ENCODE measurements at regions not wholly inside any gene's neighbourhood (a gene's known extent, or its start where the extent isn't known, plus 50 kb on each side); places are given as distances from the start of the nearest gene placed in this dataset.

DNA sequence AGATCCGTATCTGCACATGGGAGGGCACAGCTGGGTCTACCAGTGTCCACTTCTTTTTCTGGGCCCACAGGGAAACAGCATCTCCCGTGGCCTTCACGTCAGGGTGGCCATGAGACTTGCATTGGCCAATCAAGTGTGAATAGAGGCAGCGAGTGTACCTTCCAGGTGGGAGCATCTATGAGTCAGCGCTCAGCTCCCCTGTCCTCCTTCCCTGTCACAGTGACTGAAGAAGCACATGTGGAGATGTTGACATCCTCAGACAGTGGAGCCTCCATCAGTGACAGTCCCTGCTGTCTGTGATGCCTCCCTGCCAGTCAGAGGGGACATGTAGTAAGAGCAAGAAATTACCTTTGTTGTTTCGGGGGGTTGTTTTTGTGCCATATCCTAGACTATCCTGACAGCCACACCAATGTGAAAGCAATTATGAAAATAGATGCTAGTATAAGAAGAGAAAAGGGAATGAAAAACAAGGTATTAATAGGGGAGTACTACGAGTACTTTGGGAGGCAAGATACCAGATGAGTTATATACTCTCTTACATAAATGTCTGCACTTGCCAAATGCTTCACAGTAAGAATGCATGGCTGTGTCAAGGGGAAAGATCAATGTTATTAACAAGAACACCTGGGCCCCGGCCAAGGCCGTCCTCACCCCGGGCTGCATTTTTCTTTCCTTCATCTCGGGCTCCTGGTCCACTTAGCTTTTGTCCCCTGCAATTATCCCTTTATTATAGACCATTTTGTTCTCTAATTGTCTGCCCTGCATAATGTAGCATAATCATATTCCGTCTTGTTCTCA, 86.0 kb downstream of the MATN1 start:
- no peak for DNase-seq

DNA sequence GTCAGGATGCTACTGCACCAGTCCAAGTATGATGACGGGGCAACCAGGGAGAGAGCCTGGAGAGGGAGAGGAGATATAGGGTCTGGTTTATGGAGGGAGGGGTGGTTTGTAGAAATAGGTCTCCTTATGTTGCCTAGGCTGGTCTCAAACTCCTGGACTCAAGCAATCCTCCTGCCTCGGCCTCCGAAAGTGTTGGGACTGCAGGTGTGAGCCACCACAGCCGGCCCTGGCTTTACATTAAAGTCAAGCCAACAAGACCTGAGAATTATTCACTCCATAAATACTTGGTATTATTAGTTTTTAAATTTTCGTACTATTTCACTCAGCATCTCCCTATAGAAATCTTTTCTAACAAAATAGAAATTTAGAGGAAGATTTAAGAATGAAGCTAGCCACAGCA, 86.8 kb downstream of the MATN1 start:
- DNase-seq: no peak

DNA sequence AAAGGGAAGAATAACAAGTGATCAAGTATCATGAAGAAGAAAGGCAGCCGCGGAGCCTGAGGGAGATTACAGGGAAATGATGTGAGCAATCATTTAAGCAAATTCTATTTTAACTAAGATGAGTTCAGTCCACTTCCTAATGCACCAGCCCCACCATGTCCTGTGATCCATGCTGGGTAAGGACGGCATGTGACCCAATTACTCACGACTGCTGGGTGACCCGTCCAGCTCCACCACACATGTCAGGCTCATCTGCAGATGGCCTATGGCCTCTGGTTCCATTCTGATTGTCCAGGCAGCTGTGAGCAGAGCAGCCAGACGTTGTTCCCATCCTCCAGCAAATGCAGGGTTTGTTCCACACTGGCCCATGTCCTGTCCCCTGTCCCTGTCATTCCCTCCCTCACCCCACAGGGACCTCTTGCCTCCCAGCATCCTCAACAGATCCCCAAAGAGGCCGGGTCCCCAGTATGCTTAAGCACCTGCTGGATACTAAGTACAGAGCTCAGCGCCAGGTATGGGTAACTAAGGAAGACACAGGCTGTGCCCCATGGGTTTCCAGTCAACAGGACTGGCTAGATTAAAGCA, 87.9 kb downstream of the MATN1 start:
- DNase-seq: no peak

DNA sequence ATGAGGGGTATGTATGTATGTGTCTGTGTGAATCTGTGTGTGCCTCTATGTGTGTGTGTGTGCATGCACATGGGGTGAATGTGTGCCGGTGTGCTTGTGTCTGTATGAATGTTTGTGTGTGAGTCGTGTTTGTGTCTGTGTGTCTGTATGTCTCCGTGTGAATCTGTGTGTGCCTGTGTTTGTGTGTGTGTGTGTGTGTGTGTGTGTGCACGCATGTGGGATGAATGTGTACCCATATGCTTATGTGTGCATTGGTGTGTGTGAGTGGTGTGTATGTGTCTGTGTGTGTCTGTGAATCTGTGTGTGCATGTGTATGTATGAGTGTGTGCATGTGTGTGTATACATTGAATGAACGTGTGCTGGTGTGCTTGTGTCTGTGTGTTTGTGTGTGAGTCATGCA, 88.9 kb downstream of the MATN1 start:
- DNase-seq: no peak

DNA sequence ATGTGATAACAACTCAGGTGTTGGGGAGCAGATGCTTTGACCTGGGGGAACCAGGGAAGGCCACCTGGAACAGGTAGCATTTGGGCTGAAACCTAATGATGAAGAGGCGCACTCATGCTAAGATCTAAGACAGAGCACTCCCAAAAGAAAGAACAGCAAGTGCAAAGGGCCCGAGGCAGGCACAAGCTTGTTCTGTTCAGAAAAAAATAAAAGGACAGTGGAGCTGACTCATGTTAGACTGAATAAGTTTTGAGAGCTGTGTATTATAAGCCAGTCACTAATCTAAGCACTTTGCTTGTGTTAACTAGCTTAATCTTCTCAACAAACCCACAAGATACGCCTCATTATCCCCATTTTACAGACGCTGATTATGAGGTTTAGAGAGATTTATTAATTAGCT, 90.1 kb downstream of the MATN1 start:
- DNase-seq: no peak

DNA sequence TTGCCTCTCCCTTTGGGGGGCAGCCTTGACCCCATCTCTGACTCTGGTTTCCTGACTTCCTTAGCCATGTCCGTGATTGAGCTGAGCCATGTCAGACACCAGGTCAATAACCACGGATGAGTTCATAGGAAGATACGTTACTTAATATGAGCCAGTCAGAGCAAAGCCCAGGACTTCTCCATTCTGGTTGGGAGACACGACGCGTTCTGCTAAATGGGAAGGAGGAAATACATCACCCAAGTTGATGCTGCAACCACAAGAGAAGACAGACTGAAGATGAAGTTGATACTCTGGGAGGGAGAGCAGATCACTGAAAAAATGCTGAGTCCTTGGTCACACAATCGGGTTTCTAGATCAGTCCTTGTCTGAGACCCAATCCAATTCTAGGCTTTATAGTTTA, 90.9 kb downstream of the MATN1 start:
- DNase-seq: no peak

DNA sequence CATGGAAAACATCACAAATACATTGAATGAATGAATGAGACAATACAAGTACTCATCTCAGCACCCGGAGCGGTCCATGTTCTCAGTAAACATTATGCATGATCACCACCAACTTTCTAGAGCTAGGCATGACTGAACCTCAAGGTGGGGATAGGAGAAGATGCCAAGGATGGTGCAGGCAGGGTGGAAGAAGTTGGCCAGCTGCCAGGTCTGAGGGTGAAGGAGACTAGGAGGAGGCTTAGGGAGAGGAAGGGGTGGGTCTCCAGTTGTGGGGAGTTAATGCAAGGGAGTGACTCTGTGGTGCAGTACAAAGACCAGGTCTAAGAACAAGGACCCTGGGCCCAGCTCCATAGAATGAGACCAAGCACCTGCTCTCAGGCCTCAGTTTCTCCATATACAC, 91.7 kb downstream of the MATN1 start:
- no peak for DNase-seq

DNA sequence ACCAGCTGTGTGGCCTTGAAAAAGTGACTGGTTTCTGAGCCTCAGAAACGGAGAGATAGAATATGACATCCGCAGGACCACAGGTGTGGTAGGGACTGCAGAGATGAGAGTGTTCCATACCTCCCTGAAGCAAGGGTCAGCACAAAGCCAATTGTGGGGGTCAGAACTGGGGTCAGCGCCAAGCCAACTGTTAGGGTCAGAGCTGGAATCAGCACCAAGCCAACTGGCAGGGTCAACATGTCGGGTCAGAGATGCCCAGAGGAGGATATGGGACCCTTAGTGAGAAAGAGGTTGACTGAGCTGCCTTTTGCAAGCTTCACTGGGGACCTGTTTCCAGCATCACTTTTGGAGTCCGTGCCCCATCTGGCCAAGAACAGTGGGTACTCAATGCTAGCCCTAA, 93.9 kb downstream of the MATN1 start:
- DNase-seq: no peak

DNA sequence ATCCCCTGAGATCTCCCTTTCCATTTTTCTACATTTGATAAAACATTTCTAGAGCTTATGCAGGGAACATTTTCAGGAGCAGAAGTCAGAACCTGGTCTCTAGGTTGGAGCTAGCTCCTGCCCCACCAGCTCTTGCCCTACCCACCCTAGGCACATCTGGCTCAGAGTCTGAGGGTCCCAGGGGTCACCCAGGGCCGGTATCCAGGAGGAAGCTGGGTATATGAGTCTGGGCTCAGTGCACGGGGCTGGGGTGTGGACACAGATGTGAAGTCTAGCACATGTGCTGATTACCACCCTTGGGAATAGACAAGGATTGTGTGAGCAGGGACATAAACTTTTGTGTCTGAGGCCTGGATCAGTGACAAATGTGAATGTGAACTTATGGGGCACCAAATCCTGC, 95.4 kb downstream of the MATN1 start:
- DNase-seq: no peak

DNA sequence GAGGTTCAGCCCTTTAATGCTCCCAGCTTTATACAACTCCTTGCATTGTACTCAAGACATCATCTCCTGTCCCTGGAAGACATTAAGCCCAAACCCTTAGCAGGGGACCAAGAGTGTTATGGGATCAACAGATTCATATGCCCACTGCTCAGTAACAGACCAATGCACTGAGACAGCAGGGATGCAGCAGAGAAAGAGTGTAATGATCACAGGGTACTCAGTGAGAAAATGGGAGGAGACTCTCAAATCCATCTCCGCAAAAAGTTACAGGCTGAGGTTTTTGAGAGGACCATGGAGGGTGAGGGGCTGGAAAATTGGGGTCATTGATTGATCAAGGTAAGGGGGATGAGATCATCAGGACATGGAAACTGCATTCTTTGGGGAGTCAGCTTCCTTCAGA, 96.2 kb downstream of the MATN1 start:
- no peak for DNase-seq

DNA sequence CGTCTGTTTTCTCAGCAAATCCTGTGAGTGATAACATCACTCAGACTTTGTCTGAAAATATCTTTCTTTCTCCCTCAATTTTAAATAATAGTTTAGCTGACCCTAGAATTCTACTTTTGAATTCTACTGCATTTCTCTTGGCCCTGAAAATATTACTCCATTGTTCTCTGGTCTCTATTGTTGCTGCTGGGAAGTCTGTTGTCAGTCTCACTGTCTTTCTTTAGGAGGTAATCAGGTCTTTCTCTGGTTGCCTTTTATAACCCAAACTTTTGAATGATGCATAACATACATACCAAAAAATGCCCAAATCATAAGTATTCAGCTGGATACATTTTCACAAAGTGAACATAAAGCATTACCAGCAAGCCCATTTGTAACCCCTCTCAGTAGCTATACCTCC, 100.0 kb downstream of the MATN1 start:
- DNase-seq: no peak

DNA sequence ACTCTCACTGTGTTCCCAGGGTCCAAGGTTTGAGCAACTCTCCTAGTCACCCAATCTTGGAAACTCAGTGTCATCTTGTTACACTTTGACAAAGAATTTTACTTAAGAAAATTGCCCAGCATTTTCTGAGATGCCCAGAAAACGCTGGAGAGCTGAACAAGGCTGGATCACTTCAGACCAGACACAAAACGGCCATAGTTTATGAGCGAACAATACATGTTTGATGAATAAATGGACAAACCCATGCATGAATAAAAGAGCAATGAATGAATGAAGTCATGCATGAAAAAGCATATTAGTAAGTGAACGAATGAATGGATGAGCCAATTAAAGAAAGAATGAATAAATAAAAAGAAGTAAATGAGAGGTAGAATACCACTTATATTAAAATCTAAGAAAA, 103.8 kb downstream of the MATN1 start:
- no peak for DNase-seq

DNA sequence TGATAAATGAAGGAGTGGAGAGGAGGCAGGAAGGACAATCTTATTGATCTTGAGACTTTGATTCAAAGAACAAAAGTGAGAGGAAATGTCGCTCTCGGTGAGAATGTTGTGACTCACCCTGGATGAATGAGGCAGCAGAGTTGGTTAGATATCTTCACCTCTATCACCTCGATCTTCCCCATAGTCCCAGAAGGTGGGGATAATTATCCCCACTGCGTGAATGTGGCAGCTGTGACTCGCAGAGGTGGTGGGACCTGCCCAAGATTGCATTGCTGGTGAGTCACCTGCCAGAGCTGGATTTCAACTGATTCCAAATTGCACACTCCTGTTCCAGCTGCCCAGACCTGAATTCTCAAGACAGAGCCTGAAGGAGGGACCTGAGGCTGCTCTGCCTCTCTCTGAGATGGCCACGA, 105.0 kb downstream of the MATN1 start:
- DNase-seq: no peak

DNA sequence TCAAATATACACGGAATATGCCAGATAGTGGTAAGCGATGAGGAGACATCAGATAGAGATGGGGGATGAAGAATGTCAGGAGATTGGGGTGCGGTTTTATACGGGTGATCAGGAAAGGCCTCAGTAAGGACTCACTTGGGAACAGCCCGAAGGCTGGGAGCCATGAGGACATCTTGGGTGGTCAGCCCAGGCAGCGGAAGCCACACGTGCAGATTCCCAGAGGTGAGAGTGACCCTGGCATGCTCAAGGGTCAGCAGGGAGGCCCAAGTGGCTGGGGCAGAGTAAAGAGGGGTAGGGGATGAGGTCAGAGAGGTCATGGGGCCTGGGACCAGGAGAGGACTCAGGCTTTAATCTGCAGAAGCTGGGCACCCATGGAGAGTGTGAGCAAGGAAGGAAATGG, 106.6 kb downstream of the MATN1 start:
- no peak for DNase-seq

DNA sequence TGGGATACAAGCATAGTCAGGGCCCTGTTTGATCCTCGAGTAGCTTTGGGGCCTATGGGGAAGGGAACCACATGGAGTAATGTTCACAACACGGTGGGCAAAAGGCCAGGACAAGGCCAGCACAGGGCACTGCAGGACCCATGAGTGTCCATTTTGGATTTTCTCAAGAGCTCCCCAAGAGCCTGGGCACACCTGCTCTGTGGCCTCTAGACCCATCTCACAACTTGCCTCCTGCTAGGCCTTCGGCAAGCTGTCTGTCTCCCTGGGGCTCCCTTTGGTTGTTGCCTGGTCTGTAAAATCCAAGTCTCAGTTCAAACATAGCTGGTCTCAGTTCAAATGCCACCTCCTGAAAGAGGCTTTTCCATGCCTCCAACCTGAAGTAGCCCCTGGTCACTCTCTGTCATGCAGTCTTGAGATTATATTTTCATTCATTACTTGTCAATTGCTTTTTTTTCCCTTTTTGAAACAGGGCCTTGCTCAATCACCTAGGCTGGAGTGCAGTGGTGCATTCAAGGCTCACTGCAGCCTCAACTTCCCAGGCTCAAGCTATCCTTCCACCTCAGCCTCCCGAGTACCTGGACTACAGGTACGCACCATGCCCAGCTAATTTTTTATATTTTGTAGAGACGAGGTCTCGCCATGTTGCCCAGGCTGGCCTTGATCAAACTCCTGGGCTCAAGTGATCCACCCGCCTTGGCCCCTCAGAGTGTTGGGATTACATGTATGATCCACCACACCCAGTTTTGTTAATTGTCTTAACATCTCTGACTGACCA, 107.4 kb downstream of the MATN1 start:
- no peak for DNase-seq

DNA sequence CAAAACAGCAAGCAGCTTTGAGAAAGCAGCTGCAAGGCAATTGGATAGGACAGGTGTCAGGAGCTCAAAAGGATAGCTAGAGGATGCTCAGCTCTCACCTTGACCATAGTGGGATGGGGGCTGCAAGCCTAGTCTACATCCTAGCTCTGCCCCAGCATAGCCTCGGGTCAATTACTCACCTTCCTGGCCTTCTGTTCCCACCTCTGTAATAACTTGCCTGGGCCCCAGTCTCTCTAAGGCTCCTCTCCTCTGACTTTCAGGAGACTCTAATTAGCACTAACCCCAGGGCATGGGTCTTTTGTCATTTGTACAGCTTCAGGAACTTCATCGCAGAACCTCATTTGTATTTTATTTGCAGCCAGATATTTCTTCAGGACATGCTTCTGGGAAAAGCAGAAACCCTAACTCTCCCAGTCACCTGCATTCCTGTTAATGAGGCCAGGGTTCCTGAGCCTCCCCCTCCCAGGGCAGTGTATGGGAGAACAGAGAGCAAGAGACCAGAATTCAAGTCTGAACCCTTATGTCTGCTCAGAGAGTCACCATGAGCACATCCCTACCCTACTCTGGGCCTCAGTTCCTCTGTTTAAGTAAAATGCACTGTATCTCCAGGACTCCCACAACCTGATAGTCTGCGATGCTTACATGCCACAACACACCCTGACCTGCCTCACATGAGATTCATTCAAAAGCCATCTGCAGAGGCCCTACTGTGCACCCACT, 108.1 kb downstream of the MATN1 start:
- no peak for DNase-seq

DNA sequence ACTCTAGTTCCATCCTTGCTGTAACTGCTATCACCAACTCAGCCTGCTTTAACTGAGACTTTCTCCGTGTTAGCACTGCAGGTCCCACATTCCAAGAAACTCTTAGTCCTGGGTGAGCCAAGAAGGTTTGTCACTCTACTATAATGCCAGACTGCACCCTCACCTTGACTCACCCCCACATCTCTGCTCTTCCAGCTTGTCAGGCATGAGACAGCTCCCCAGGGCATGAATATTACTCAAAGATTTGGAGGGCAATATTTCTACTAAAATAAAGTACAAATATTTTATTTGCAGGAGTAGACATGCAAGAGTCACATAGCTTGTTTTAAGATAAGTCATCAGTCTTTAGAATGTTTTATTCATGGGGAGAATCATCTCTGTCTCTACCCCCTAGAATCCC, 110.2 kb downstream of the MATN1 start:
- DNase-seq: no peak

DNA sequence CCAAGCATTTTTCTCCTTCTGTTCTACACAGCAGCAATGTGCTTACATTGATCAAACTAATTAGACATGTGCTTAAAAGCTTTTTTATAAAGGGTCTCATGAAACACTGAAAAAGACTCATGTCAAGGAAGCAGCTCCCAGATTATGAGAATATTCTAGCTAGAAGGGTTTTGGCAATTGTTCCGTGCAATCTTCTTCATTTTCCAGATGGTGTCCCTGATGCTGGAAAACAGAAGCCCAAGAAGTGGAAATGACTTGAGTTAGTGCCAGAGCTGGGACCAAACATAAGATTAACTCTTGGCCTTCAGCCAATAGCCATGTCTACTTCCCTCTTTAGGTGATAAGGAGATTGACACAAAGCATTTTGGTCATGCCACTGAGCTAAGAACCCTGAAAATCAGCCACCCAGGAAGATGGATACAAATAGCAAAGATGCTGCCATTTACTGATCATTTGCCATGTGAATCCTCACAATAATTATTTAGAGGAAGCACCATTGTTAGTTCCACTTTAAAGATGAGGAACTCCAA, 110.8 kb downstream of the MATN1 start:
- no peak for DNase-seq

DNA sequence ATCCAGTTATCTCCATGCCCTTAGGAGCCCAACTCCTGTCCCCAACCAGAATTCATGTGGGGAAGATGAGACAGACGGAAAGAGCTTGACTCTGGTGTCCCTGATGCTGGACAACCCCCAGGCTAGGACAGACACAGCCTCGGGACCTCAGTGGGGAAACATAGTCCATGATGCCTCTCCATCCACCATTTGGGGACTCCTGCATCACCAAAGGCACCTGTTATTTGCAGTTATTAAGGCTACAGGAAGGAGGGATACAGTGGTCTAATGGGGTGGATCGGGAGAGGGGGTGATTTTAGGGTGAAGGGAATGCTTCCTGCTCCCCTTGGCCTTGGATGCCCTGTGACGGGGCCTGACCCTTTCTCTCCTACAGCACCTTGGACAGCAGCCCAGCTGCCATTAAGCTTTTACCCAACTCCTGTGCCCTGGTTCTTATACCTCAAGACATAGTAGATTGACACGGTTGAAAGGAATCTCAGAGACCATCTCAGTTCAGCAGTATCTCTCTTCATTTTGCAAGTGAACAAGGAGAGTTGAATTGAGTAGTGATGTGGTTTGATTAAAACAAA, 111.6 kb downstream of the MATN1 start:
- no peak for DNase-seq

DNA sequence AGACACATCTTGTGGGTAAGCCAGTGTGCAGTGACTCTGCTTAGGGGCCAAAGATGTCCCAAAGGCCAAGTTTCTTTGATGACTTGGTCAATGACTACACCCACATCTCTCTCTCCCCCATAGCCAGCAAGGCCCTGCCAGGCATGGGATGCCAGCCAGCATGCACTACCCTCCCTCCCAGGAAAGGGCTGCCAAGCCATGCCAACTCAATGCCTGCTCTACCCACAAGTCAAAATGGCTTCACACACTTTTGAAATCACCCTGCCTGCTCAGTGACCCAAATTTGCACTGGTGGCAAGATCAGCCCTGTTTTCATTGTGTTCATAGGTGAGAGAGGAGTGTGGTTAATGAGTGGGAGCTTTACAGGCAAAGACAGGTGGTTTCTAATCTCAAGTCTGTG, 112.5 kb downstream of the MATN1 start:
- DNase-seq: no peak

DNA sequence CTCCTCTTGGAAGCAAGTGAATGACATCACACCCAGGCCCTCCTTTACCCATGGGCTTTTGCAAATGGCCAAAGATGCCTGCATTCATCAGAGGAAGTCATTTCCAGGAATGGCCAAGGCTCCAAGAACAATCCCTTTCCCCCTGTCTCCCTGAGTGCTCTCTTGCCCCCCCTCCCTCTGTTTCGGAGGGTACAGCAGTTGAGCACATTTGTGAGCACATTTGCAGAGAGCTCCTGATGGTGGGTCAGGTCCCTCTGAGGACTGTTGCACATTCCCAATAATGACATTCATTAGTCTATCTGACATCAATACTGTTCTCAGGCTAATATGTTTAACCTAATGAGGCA, 113.4 kb downstream of the MATN1 start:
- no peak for DNase-seq

DNA sequence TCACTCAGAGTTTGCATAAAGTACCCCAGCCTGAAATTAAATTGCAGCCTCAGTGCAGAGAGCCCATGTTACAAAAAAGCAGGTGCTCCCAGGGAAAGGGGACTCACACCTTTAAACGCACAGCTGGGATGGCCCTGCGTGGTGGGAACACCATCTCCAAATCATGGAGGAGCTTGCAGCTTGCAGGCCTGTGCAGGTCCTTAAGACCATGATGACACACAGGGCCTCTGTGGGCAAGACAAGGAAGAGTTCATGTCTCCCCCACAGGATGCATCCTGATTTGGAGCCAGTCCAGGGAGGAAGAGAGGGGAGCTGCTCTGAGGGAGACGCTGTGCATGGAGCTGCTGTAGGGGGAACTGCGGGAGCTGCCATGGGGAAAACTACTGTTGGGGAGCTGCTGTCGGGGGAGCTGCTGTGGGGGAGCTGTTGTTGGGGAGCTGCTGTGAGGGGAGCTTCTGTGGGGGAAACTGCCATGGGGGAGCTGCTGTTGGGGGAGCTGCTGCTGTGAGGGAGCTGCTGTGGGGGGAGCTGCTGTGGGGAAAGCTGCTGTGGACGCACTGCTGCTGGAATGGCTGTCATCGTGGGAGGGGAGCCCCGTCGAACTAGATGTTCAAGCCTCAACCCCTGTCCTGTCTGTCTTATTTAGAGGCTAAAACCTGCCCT, 113.9 kb downstream of the MATN1 start:
- DNase-seq: no peak

DNA sequence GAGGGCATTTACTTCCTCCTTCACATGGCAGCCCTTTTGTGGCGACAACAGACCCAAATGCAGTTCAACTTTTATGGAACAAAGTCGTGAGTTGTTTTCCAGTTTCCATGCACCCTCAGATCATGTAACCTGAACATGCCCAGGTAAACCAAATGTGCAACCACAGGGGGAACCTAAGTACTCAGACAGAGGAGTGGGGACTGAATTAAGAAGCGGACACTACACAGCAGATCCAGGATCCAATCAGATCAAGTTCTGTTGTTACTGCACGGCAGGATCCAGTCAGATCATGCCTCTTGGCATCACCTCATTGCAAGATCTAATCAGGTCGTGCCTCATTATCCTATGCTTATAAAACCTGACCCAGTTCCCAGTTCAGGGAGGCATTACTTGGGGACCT, 115.7 kb downstream of the MATN1 start:
- DNase-seq: no peak
